GM23338 (cell line): ENCODE measurements at regions not wholly inside any gene's neighbourhood (a gene's known extent, or its start where the extent isn't known, plus 50 kb on each side); places are given as distances from the start of the nearest gene placed in this dataset.

Source experiments
- ATAC-seq: fragments of 200-7000 bp; cut with Tn5 transposase; 3 replicates; pipeline ENCODE4 v1.9.1; 2020
- DNase-seq: peaks from one replicate; pipeline ENCODE4 v3.0.0-alpha.2; 2015; ENCODE audit warnings: low spot score
- H2AFZ ChIP-seq: fragments of 200-600 bp; sonication (generic); 2 replicates; pipeline ENCODE4 v1.8.0; 2016; ENCODE audit warnings: antibody characterized with exemption, mild to moderate bottlenecking, moderate library complexity
- H3F3A ChIP-seq: fragments of 200-600 bp; sonication (generic); replicated peaks from 2 replicates; pipeline ENCODE4 v1.8.0; 2017; ENCODE audit warnings: antibody characterized with exemption, mixed run types, low read depth
- H3K27ac ChIP-seq: fragments of 200-600 bp; sonication (generic); 2 replicates; pipeline ENCODE4 v1.6.1; 2016; ENCODE audit warnings: low read depth
- H3K27me3 ChIP-seq: fragments of 200-600 bp; sonication (generic); 2 replicates; pipeline ENCODE4 v1.8.0; 2016; ENCODE audit warnings: mild to moderate bottlenecking, mixed run types, moderate library complexity; ENCODE audit not compliant: insufficient read depth
- H3K36me3 ChIP-seq: fragments of 200-600 bp; sonication (generic); 2 replicates; pipeline ENCODE4 v1.8.0; 2016; ENCODE audit warnings: mild to moderate bottlenecking; ENCODE audit not compliant: insufficient read depth
- H3K4me1 ChIP-seq: fragments of 200-600 bp; sonication (generic); 2 replicates; pipeline ENCODE4 v1.8.0; 2016; ENCODE audit warnings: mild to moderate bottlenecking, moderate library complexity; ENCODE audit not compliant: insufficient read depth
- H3K4me2 ChIP-seq: fragments of 200-600 bp; sonication (generic); 2 replicates; pipeline ENCODE4 v1.7.1; 2017; ENCODE audit warnings: mixed run types
- H3K4me3 ChIP-seq: fragments of 200-600 bp; sonication (generic); 2 replicates; pipeline ENCODE4 v1.6.1; 2016; ENCODE audit warnings: mixed run types
- H3K79me2 ChIP-seq: fragments of 200-600 bp; sonication (generic); replicated peaks from 2 replicates; pipeline ENCODE4 v1.8.0; 2017; ENCODE audit warnings: mild to moderate bottlenecking; ENCODE audit not compliant: insufficient read depth
- H3K9me2 ChIP-seq: fragments of 200-600 bp; sonication (generic); 2 replicates; pipeline ENCODE4 v1.8.0; 2017; ENCODE audit not compliant: insufficient read depth
- H4K20me1 ChIP-seq: fragments of 200-600 bp; sonication (generic); replicated peaks from 2 replicates; pipeline ENCODE4 v1.8.0; 2017; ENCODE audit warnings: mild to moderate bottlenecking; ENCODE audit not compliant: insufficient read depth
- H3K27ac Mint-ChIP-seq: 2 replicates; pipeline ENCODE4 v1.8.0; 2020; ENCODE audit warnings: inconsistent platforms, mild to moderate bottlenecking, moderate library complexity, mixed read lengths
- H3K27me3 Mint-ChIP-seq: 3 replicates; pipeline ENCODE4 v1.8.0; 2022; ENCODE audit warnings: low read depth, mild to moderate bottlenecking, moderate library complexity, mixed read lengths, inconsistent platforms; ENCODE audit not compliant: insufficient read depth, poor library complexity
- H3K36me3 Mint-ChIP-seq: 3 replicates; pipeline ENCODE4 v1.8.0; 2021; ENCODE audit warnings: low read depth, mild to moderate bottlenecking, inconsistent platforms, moderate library complexity, mixed read lengths
- H3K4me1 Mint-ChIP-seq: 3 replicates; pipeline ENCODE4 v1.8.0; 2020; ENCODE audit warnings: mild to moderate bottlenecking, inconsistent platforms, mixed read lengths
- H3K4me3 Mint-ChIP-seq: 3 replicates; pipeline ENCODE4 v1.8.0; 2021; ENCODE audit warnings: moderate library complexity, mild to moderate bottlenecking, inconsistent platforms, mixed read lengths
- H3K9me3 Mint-ChIP-seq: 3 replicates; pipeline ENCODE4 v1.8.0; 2020; ENCODE audit warnings: moderate library complexity, mild to moderate bottlenecking, inconsistent platforms, mixed read lengths
- CTCF ChIP-seq, 2 experiments: fragments of 200-600 bp in 1 of 2; sonication (generic) in 1 of 2; conservative IDR thresholded peaks; 2 replicates each; pipeline versions ENCODE4 v1.5.1 to v1.6.1; 2016 to 2017; ENCODE audit warnings: antibody characterized with exemption in 2 of 2, low read depth in 2 of 2, mild to moderate bottlenecking in 2 of 2, moderate library complexity in 1 of 2
- ETS1 ChIP-seq: IDR thresholded peaks from 2 replicates; pipeline ENCODE4 v1.6.1; 2016; ENCODE audit warnings: antibody characterized with exemption
- EZH2 ChIP-seq: fragments of 200-600 bp; sonication (generic); IDR thresholded peaks from one replicate; pipeline ENCODE4 v1.8.0; 2017; ENCODE audit warnings: antibody characterized with exemption, mild to moderate bottlenecking, low read depth; ENCODE audit not compliant: unreplicated experiment
- EZH2phosphoT487 ChIP-seq: fragments of 200-600 bp; sonication (generic); IDR thresholded peaks from one replicate; pipeline ENCODE4 v1.8.1; 2018; ENCODE audit warnings: antibody characterized with exemption; ENCODE audit not compliant: unreplicated experiment
- JUNB ChIP-seq: IDR thresholded peaks from one replicate; pipeline ENCODE4 v1.6.1; 2016; ENCODE audit warnings: antibody characterized with exemption; ENCODE audit not compliant: unreplicated experiment
- NANOG ChIP-seq: IDR thresholded peaks from 2 replicates; pipeline ENCODE4 v1.6.1; 2016; ENCODE audit warnings: antibody characterized with exemption, borderline replicate concordance
- POLR2AphosphoS5 ChIP-seq: IDR thresholded peaks from 2 replicates; pipeline ENCODE4 v1.6.1; 2016; ENCODE audit warnings: antibody characterized with exemption, low read depth
- REST ChIP-seq: IDR thresholded peaks from one replicate; pipeline ENCODE4 v1.6.1; 2018; ENCODE audit warnings: antibody characterized with exemption; ENCODE audit not compliant: unreplicated experiment
- STAT1 ChIP-seq: IDR thresholded peaks from one replicate; pipeline ENCODE4 v1.6.1; 2016; ENCODE audit warnings: antibody characterized with exemption; ENCODE audit not compliant: unreplicated experiment
- ZNF114 ChIP-seq: fragments of 250-450 bp; sonication (Bioruptor Pico); IDR thresholded peaks from 2 replicates; pipeline ENCODE4 v1.5.0; 2020; ENCODE audit warnings: mild to moderate bottlenecking, moderate library complexity
- ZNF331 ChIP-seq: fragments of 250-450 bp; sonication (Bioruptor Pico); IDR thresholded peaks from 2 replicates; pipeline ENCODE4 v1.5.0; 2020; ENCODE audit warnings: low read depth, mild to moderate bottlenecking, moderate library complexity
- ZNF462 ChIP-seq: fragments of 250-450 bp; sonication (Bioruptor Pico); IDR thresholded peaks from 2 replicates; pipeline ENCODE4 v1.5.0; 2020; ENCODE audit warnings: mild to moderate bottlenecking, moderate library complexity

- no peak overlapping the region; the same call in 1 of the 2 replicates for H3K4me2 ChIP-seq
- no peaks in the 10 kb centered on the region for H3F3A ChIP-seq
- H3K27me3 ChIP-seq, result no peaks in the 10 kb centered on the region
- 0 out of 2 replicates have a peak, but pooled peaks cover 4% of the 10 kb centered on the region for H3K9me2 ChIP-seq
- Mint-ChIP-seq H3K27me3 (no peaks in the 10 kb centered on the region), H3K9me3 (no peaks in the 10 kb centered on the region), H3K4me3 (no peak overlapping the region), H3K36me3 (no peaks in the 10 kb centered on the region), H3K27ac (no peak overlapping the region), H3K4me1 (peaks cover 41% of the 10 kb centered on the region)
- no peaks in the 10 kb centered on the region for H3K36me3 ChIP-seq
- H2AFZ ChIP-seq, result no peak overlapping the region
- no peak for ATAC-seq
- no peaks in the 10 kb centered on the region for H3K79me2 ChIP-seq
- no peak overlapping the region for H3K27ac ChIP-seq
- H3K4me1 ChIP-seq, result peaks cover 27% of the 10 kb centered on the region
- H4K20me1 ChIP-seq, result no peaks in the 10 kb centered on the region
- TF ChIP-seq ZNF114 (CRISPR knock-in tag) (no peak), POLR2AphosphoS5 (no peak), NANOG (no peak), STAT1 (no peak), ETS1 (no peak), CTCF (conservative IDR thresholded peaks at IDR 0.05; ENCODE audit: low read depth in 2 of 2) (no peak), EZH2phosphoT487 (no peak), ZNF462 (CRISPR knock-in tag) (no peak), REST (no peak), EZH2 (no peak), ZNF331 (CRISPR knock-in tag) (no peak), JUNB (no peak)
- no peak overlapping the region for H3K4me3 ChIP-seq
- no peak for DNase-seq
Measured at GRCh38 chr11:95375886-95376285, 144.9 kb upstream of the SESN3 start.
